Fibroblast of upper back skin (primary cell): ENCODE measurements at regions not wholly inside any gene's neighbourhood (a gene's known extent, or its start where the extent isn't known, plus 50 kb on each side); places are given as distances from the start of the nearest gene placed in this dataset.
"Not testable (repeated sequence)": the region's sequence is repeated elsewhere in the genome, so short reads cannot be mapped to it uniquely, and the experiment has no call there.

Experiments
- DNase-seq: peaks from one replicate; pipeline ENCODE4 v3.0.0-alpha.2; 2013

- peak; percentile 76 for DNase-seq
Observed at GRCh38 chr15:36432161-36432560, 147.3 kb upstream of the CDIN1 start.

- DNase-seq: no peak
Observed at GRCh38 chr15:36434177-36434576, 145.2 kb upstream of the CDIN1 start.

- DNase-seq: no peak
Observed at GRCh38 chr15:36438499-36438898, 140.9 kb upstream of the CDIN1 start.

- DNase-seq: no peak
Observed at GRCh38 chr15:36447373-36447772, 132.1 kb upstream of the CDIN1 start.

GRCh38 chr15:36448418-36448817 lies 131.0 kb upstream of the CDIN1 start:
- no peak for DNase-seq

- no peak for DNase-seq
Observed at GRCh38 chr15:36449084-36449661, 130.3 kb upstream of the CDIN1 start.

- peak; percentile 30 for DNase-seq
Observed at GRCh38 chr15:36449662-36450145, 129.7 kb upstream of the CDIN1 start.

- DNase-seq: not testable (repeated sequence)
Observed at GRCh38 chr15:36454244-36454643, 125.2 kb upstream of the CDIN1 start.

- peak; percentile 45 for DNase-seq
Observed at GRCh38 chr15:36458411-36458810, 121.0 kb upstream of the CDIN1 start.

GRCh38 chr15:36465304-36465703 lies 114.1 kb upstream of the CDIN1 start:
- no peak for DNase-seq

- peak; percentile 97 for DNase-seq
Observed at GRCh38 chr15:36468746-36469145, 110.7 kb upstream of the CDIN1 start.

GRCh38 chr15:36469311-36469966 lies 110.0 kb upstream of the CDIN1 start:
- DNase-seq: peak; percentile 75

GRCh38 chr15:36472672-36473071 lies 106.8 kb upstream of the CDIN1 start:
- DNase-seq: peak; percentile 26

GRCh38 chr15:36478561-36478960 lies 100.9 kb upstream of the CDIN1 start:
- no peak for DNase-seq

- DNase-seq: no peak
Observed at GRCh38 chr15:36479200-36479896, 100.1 kb upstream of the CDIN1 start.

- no peak for DNase-seq
Observed at GRCh38 chr15:36481156-36481555, 98.3 kb upstream of the CDIN1 start.

GRCh38 chr15:36483409-36483808 lies 96.0 kb upstream of the CDIN1 start:
- no peak for DNase-seq

GRCh38 chr15:36484038-36484778 lies 95.2 kb upstream of the CDIN1 start:
- DNase-seq: peak; percentile 37

GRCh38 chr15:36491912-36492311 lies 87.5 kb upstream of the CDIN1 start:
- no peak for DNase-seq

GRCh38 chr15:36495456-36495991 lies 83.9 kb upstream of the CDIN1 start:
- no peak for DNase-seq

GRCh38 chr15:36497901-36498300 lies 81.5 kb upstream of the CDIN1 start:
- DNase-seq: no peak

GRCh38 chr15:36498401-36498800 lies 81.0 kb upstream of the CDIN1 start:
- peak; percentile 39 for DNase-seq

GRCh38 chr15:36498916-36499315 lies 80.5 kb upstream of the CDIN1 start:
- no peak for DNase-seq
